H1 (cell line): ENCODE measurements at regions not wholly inside any gene's neighbourhood (a gene's known extent, or its start where the extent isn't known, plus 50 kb on each side); places are given as distances from the start of the nearest gene placed in this dataset.
A peak's percentile ranks its signal among the peaks of the same experiment; 100 is the strongest.

Source experiments
- CTCF ChIA-PET: fragments of 300-600 bp; sonication (Branson Sonifier 250); formaldehyde crosslinking; loops from one replicate; lab custom pipeline; 2021; ENCODE audit not compliant: partially characterized antibody; lab: Charles Lee
- POLR2A ChIA-PET: fragments of 300-600 bp; sonication (Branson Sonifier 250); formaldehyde crosslinking; loops from one replicate; lab custom pipeline; 2021; ENCODE audit warnings: inconsistent platforms; ENCODE audit not compliant: partially characterized antibody; lab: Charles Lee
- DNase-seq, 2 experiments: peaks; one replicate each; pipeline versions ENCODE4 v3.0.0 to v3.0.0-alpha.2; 2010 to 2022; ENCODE audit warnings: low spot score in 2 of 2, low read depth in 1 of 2, mixed read lengths in 1 of 2
- FAIRE-seq: peaks from 2 replicates; lab custom pipeline; 2011; peaks lifted over from hg19 to GRCh38; lab: Jason Lieb, UNC
- H2AFZ ChIP-seq: 2 replicates; pipeline ENCODE4 v1.8.1; 2012; ENCODE audit warnings: low read length, inconsistent platforms
- H2AK5ac ChIP-seq: 2 replicates; pipeline ENCODE4 v1.6.1; 2013; ENCODE audit warnings: low read depth, low read length
- H2BK120ac ChIP-seq: replicated peaks from 2 replicates; pipeline ENCODE3; 2013; ENCODE audit warnings: low read depth, low read length, inconsistent platforms
- H2BK12ac ChIP-seq: 2 replicates; pipeline ENCODE4 v1.6.1; 2013; ENCODE audit warnings: low read depth, low read length
- H2BK15ac ChIP-seq: 2 replicates; pipeline ENCODE4 v1.6.1; 2013; ENCODE audit warnings: low read length
- H2BK20ac ChIP-seq: 2 replicates; pipeline ENCODE4 v1.6.1; 2013; ENCODE audit warnings: low read length
- H2BK5ac ChIP-seq: 2 replicates; pipeline ENCODE4 v1.6.1; 2013; ENCODE audit warnings: low read depth, low read length
- H3K14ac ChIP-seq: 2 replicates; pipeline ENCODE4 v1.6.1; 2013; ENCODE audit warnings: inconsistent platforms; ENCODE audit not compliant: insufficient read length
- H3K18ac ChIP-seq: 2 replicates; pipeline ENCODE4 v1.6.1; 2013; ENCODE audit warnings: low read length; ENCODE audit errors: extremely low read depth
- H3K23ac ChIP-seq: 2 replicates; pipeline ENCODE4 v1.6.1; 2013; ENCODE audit warnings: inconsistent platforms; ENCODE audit not compliant: insufficient read length
- H3K23me2 ChIP-seq: 2 replicates; pipeline ENCODE4 v1.6.1; 2013; ENCODE audit warnings: low read depth, low read length
- H3K27ac ChIP-seq: 2 replicates; pipeline ENCODE4 v1.6.1; 2011; ENCODE audit warnings: low read depth, low read length, inconsistent platforms
- H3K27me3 ChIP-seq, 4 experiments: replicated peaks in 1 of 4; 1 replicate in 1 of 4; 2 replicates in 3 of 4; pipeline versions ENCODE4 v1.6.1 to v1.8.1; 2011 to 2013; ENCODE audit warnings: low read length in 3 of 4, mild to moderate bottlenecking in 3 of 4, inconsistent platforms in 2 of 4, mixed read lengths in 2 of 4, moderate library complexity in 1 of 4; ENCODE audit not compliant: control insufficient read depth in 3 of 4, insufficient read depth in 3 of 4; ENCODE audit errors: extremely low read depth in 1 of 4
- H3K36me3 ChIP-seq, 4 experiments: 2 replicates each; pipeline versions ENCODE4 v1.6.1 to v1.8.1; 2011 to 2013; ENCODE audit warnings: mild to moderate bottlenecking in 4 of 4, low read length in 3 of 4, moderate library complexity in 2 of 4, control low read depth in 1 of 4, inconsistent platforms in 1 of 4; ENCODE audit not compliant: insufficient read depth in 4 of 4, control insufficient read depth in 2 of 4
- H3K4ac ChIP-seq: replicated peaks from 2 replicates; pipeline ENCODE3; 2013; ENCODE audit warnings: low read length, low read depth, mixed read lengths, inconsistent platforms; ENCODE audit not compliant: insufficient read length
- H3K4me1 ChIP-seq, 4 experiments: replicated peaks in 1 of 4; 1 replicate in 1 of 4; 2 replicates in 3 of 4; pipeline versions ENCODE4 v1.6.1 to v1.8.1; 2011 to 2013; ENCODE audit warnings: low read length in 3 of 4, inconsistent platforms in 2 of 4, mixed read lengths in 1 of 4; ENCODE audit not compliant: insufficient read depth in 4 of 4, control insufficient read depth in 3 of 4
- H3K4me2 ChIP-seq, 2 experiments: 2 replicates each; pipeline versions ENCODE4 v1.6.1 to v1.8.1; 2011 to 2013; ENCODE audit warnings: low read depth in 2 of 2, low read length in 2 of 2, control low read depth in 1 of 2, inconsistent platforms in 1 of 2, mild to moderate bottlenecking in 1 of 2; ENCODE audit not compliant: insufficient read depth in 1 of 2
- H3K4me3 ChIP-seq, 4 experiments: fragments of 200-600, 300-600 bp in 1 of 4; sonication (generic), shearing (Covaris generic), sonication (Bioruptor Twin) in 1 of 4; 2 replicates each; pipeline versions ENCODE4 v1.5.1 to v1.8.1; 2011 to 2016; ENCODE audit warnings: low read length in 4 of 4, low read depth in 3 of 4, control low read depth in 2 of 4, inconsistent platforms in 2 of 4, mild to moderate bottlenecking in 2 of 4, mixed read lengths in 1 of 4, moderate library complexity in 1 of 4; ENCODE audit not compliant: insufficient read depth in 2 of 4; ENCODE audit errors: extremely low read depth in 1 of 4
- H3K56ac ChIP-seq: replicated peaks from 2 replicates; pipeline ENCODE3; 2013; ENCODE audit warnings: low read depth, mild to moderate bottlenecking, mixed read lengths, low read length, inconsistent platforms; ENCODE audit not compliant: insufficient read length
- H3K79me1 ChIP-seq: 2 replicates; pipeline ENCODE4 v1.6.1; 2013; ENCODE audit warnings: low read depth, low read length, control low read depth
- H3K79me2 ChIP-seq, 2 experiments: 2 replicates each; pipeline versions ENCODE4 v1.6.1 to v1.8.1; 2012 to 2013; ENCODE audit warnings: low read length in 2 of 2, mild to moderate bottlenecking in 2 of 2, inconsistent platforms in 1 of 2; ENCODE audit not compliant: insufficient read depth in 2 of 2, control insufficient read depth in 1 of 2
- H3K9ac ChIP-seq, 4 experiments: replicated peaks in 1 of 4; 1 replicate in 1 of 4; 2 replicates in 3 of 4; pipeline versions ENCODE4 v1.6.1 to v1.8.1; 2011 to 2013; ENCODE audit warnings: low read depth in 3 of 4, low read length in 3 of 4, control low read depth in 2 of 4, mild to moderate bottlenecking in 2 of 4, moderate library complexity in 2 of 4, inconsistent platforms in 1 of 4; ENCODE audit errors: extremely low read depth in 1 of 4
- H3K9me3 ChIP-seq, 2 experiments: 2 replicates each; pipeline versions ENCODE4 v1.6.1 to v1.8.1; 2012 to 2013; ENCODE audit warnings: mild to moderate bottlenecking in 2 of 2, moderate library complexity in 2 of 2, control low read depth in 1 of 2, inconsistent platforms in 1 of 2, low read depth in 1 of 2, low read length in 1 of 2, mixed read lengths in 1 of 2; ENCODE audit not compliant: insufficient read depth in 2 of 2
- H4K20me1 ChIP-seq, 2 experiments: replicated peaks in 1 of 2; 2 replicates each; pipeline versions ENCODE3 to v1.8.1; 2011 to 2013; ENCODE audit warnings: inconsistent platforms in 2 of 2, low read length in 2 of 2, mild to moderate bottlenecking in 1 of 2; ENCODE audit not compliant: insufficient read depth in 2 of 2, control insufficient read depth in 1 of 2
- H4K5ac ChIP-seq: 2 replicates; pipeline ENCODE4 v1.6.1; 2013; ENCODE audit warnings: low read length, low read depth, mixed read lengths, inconsistent platforms; ENCODE audit not compliant: insufficient read length
- H4K8ac ChIP-seq: 2 replicates; pipeline ENCODE4 v1.8.0; 2013; ENCODE audit warnings: mild to moderate bottlenecking, moderate library complexity, low read length, inconsistent platforms; ENCODE audit not compliant: insufficient read depth; ENCODE audit errors: extremely low read depth
- H4K91ac ChIP-seq: replicated peaks from 2 replicates; pipeline ENCODE3; 2013; ENCODE audit warnings: low read length, mixed read lengths, inconsistent platforms; ENCODE audit not compliant: insufficient read length
- ATF3 ChIP-seq: IDR thresholded peaks from 2 replicates; pipeline ENCODE4 v1.6.1; 2011; ENCODE audit warnings: low read depth, mild to moderate bottlenecking, low read length; ENCODE audit not compliant: insufficient read depth
- CHD2 ChIP-seq: IDR thresholded peaks from 2 replicates; pipeline ENCODE4 v1.6.1; 2012; ENCODE audit warnings: low read length, improper control_type of control experiment
- CTCF ChIP-seq, 3 experiments: IDR thresholded peaks; 1 replicate in 2 of 3; 2 replicates in 1 of 3; pipeline versions ENCODE4 v1.5.1 to v1.6.1; 2011; ENCODE audit warnings: low read length in 3 of 3, mild to moderate bottlenecking in 3 of 3, inconsistent platforms in 2 of 3, low read depth in 1 of 3, moderate library complexity in 1 of 3; ENCODE audit not compliant: insufficient read depth in 1 of 3; ENCODE audit errors: control extremely low read depth in 1 of 3
- JUN ChIP-seq: IDR thresholded peaks from 2 replicates; pipeline ENCODE4 v1.6.1; 2011; ENCODE audit warnings: low read depth, mild to moderate bottlenecking, improper control_type of control experiment, low read length
- JUND ChIP-seq: IDR thresholded peaks from 2 replicates; pipeline ENCODE4 v1.6.1; 2011; ENCODE audit warnings: mild to moderate bottlenecking, improper control_type of control experiment, low read length
- NRF1 ChIP-seq: IDR thresholded peaks from 2 replicates; pipeline ENCODE4 v1.6.1; 2011; ENCODE audit warnings: mild to moderate bottlenecking, low read depth, low read length, improper control_type of control experiment
- RAD21 ChIP-seq, 2 experiments: IDR thresholded peaks in 1 of 2; conservative IDR thresholded peaks in 1 of 2; 2 replicates each; pipeline ENCODE4 v1.6.1; 2011; ENCODE audit warnings: low read depth in 2 of 2, low read length in 2 of 2, improper control_type of control experiment in 1 of 2, inconsistent platforms in 1 of 2, mild to moderate bottlenecking in 1 of 2, moderate library complexity in 1 of 2
- WGBS, 2 experiments: shearing (Covaris generic) in 1 of 2; methylation state at CpG; one replicate each; pipeline versions ENCODE4 v1.1.6 to v1.1.7; 2013 to 2015; ENCODE audit warnings: low lambda C conversion rate in 2 of 2, mixed read lengths in 2 of 2, inconsistent platforms in 1 of 2, low coverage in 1 of 2, missing lambda C conversion rate in 1 of 2; ENCODE audit not compliant: insufficient replicate concordance in 2 of 2, insufficient coverage in 1 of 2, insufficient read length in 1 of 2; ENCODE audit errors: extremely low coverage in 1 of 2, missing lambda C conversion rate in 1 of 2; 5-methylcytosine and 5-hydroxymethylcytosine counted together

GRCh38 chr9:18060269-18060934 lies 413.6 kb upstream of the ADAMTSL1 start:
- Histone ChIP-seq H2BK20ac (no peak overlapping the region), H3K79me1 (no peaks in the 10 kb centered on the region), H2BK120ac (no peak overlapping the region), H3K27ac (no peak overlapping the region), H3K23ac (no peak overlapping the region), H3K56ac (no peak overlapping the region), H4K5ac (no peak overlapping the region), H2AK5ac (no peak overlapping the region), H3K4me3 (no peak overlapping the region), H3K23me2 (no peaks in the 10 kb centered on the region), H3K9ac (no peak overlapping the region), H3K9me3 (no peaks in the 10 kb centered on the region), H3K4me1 (no peaks in the 10 kb centered on the region), H2BK12ac (no peak overlapping the region), H2AFZ (no peak overlapping the region), H3K14ac (no peak overlapping the region), H4K8ac (no peak overlapping the region), H4K91ac (no peak overlapping the region), H2BK5ac (no peak overlapping the region), H3K4ac (no peak overlapping the region), H4K20me1 (no peaks in the 10 kb centered on the region), H3K4me2 (no peak overlapping the region), H3K27me3 (no peaks in the 10 kb centered on the region), H2BK15ac (no peak overlapping the region), H3K18ac (no peak overlapping the region), H3K79me2 (no peaks in the 10 kb centered on the region), H3K36me3 (no peaks in the 10 kb centered on the region)
- FAIRE-seq, result no peak
- no peak for DNase-seq
- WGBS, 2 experiments, result 58% methylated on average over 3 of the region's 3 CpGs; no CpG with 5 or more reads in 1 of the 2 experiments
- ChIA-PET POLR2A (no interaction called here), CTCF (interaction anchor here (0.6 to 2.5 kb wide), 27 partner anchors 8 to 365 kb away, joined by 3 to 15 read pairs (median 4); no protein-coding TSS in a partner anchor)
- TF ChIP-seq ATF3 (no peak), JUND (no peak), NRF1 (no peak), CHD2 (no peak), JUN (no peak), CTCF (IDR thresholded peaks at IDR 0.05; ENCODE audit: control extremely low read depth in 1 of 3, insufficient read depth in 1 of 3, low read depth in 1 of 3, low read length in 3 of 3) (peak in 1 of 3 experiments; percentile 28; a peak in 1 of 4 replicates), RAD21 (IDR thresholded peaks at IDR 0.05 in 1 of 2, conservative IDR thresholded peaks at IDR 0.05 in 1 of 2; ENCODE audit: low read depth in 2 of 2, low read length in 2 of 2) (peak in 1 of 2 experiments; percentile 23; a peak in 2 of 4 replicates)
